ENCODE measurements at regions not wholly inside any gene's neighbourhood (a gene's known extent, or its start where the extent isn't known, plus 50 kb on each side); places are given as distances from the start of the nearest gene placed in this dataset.
"Not testable (repeated sequence)": the region's sequence is repeated elsewhere in the genome, so short reads cannot be mapped to it uniquely, and the experiment has no call there.

GRCh38 chr11:87596176-87596575, 558.4 kb downstream of the TMEM135 start (continued):
- TF ChIP-seq CREB5 (CRISPR knock-in tag; IDR thresholded peaks at IDR 0.05; ENCODE audit: low read depth) (no peak), OSR1 (CRISPR knock-in tag; IDR thresholded peaks at IDR 0.05) (no peak), SNAI2 (CRISPR knock-in tag; IDR thresholded peaks at IDR 0.05) (no peak), ZNF565 (CRISPR knock-in tag; conservative IDR thresholded peaks at IDR 0.05; ENCODE audit: low read depth) (no peak)

- TF ChIP-seq ZC3H10 (CRISPR knock-in tag; IDR thresholded peaks at IDR 0.05) (no peak), TCF4 (CRISPR knock-in tag; IDR thresholded peaks at IDR 0.05; ENCODE audit: borderline replicate concordance) (no peak)
- ATAC-seq, result no peak
These were observed 551.3 kb downstream of the TMEM135 start for GRCh38 chr11:87589082-87589481.

GRCh38 chr11:87585613-87586012, 547.9 kb downstream of the TMEM135 start:
- not testable (repeated sequence) for ATAC-seq

- no peak for ATAC-seq
- TF ChIP-seq ZC3H10 (CRISPR knock-in tag; IDR thresholded peaks at IDR 0.05) (no peak), OSR1 (CRISPR knock-in tag; IDR thresholded peaks at IDR 0.05) (no peak), ZNF70 (CRISPR knock-in tag; IDR thresholded peaks at IDR 0.05) (no peak), TOX (CRISPR knock-in tag; IDR thresholded peaks at IDR 0.05; ENCODE audit: borderline replicate concordance) (no peak), ZFP3 (CRISPR knock-in tag; IDR thresholded peaks at IDR 0.05) (no peak), CSDC2 (CRISPR knock-in tag; IDR thresholded peaks at IDR 0.05) (no peak), CSRNP3 (CRISPR knock-in tag; IDR thresholded peaks at IDR 0.05) (no peak), BACH2 (CRISPR knock-in tag; IDR thresholded peaks at IDR 0.05; ENCODE audit: borderline replicate concordance) (no peak), ZFP30 (CRISPR knock-in tag; IDR thresholded peaks at IDR 0.05) (no peak), CREB5 (CRISPR knock-in tag; IDR thresholded peaks at IDR 0.05; ENCODE audit: low read depth) (no peak), ARNTL (CRISPR knock-in tag; IDR thresholded peaks at IDR 0.05; ENCODE audit: borderline replicate concordance, low read depth) (no peak), POU6F1 (CRISPR knock-in tag; IDR thresholded peaks at IDR 0.05; ENCODE audit: borderline replicate concordance, low read depth) (no peak), TSHZ2 (CRISPR knock-in tag; IDR thresholded peaks at IDR 0.05) (no peak), PPARA (CRISPR knock-in tag; IDR thresholded peaks at IDR 0.05; ENCODE audit: borderline replicate concordance) (no peak)
These were observed 546.2 kb downstream of the TMEM135 start for GRCh38 chr11:87583931-87584330.

GRCh38 chr11:87575088-87575487, 537.4 kb downstream of the TMEM135 start:
- no peak for TF ChIP-seq GLIS3 (CRISPR knock-in tag; IDR thresholded peaks at IDR 0.05)
- ATAC-seq, result no peak
